ENCODE measurements at regions not wholly inside any gene's neighbourhood (a gene's known extent, or its start where the extent isn't known, plus 50 kb on each side); places are given as distances from the start of the nearest gene placed in this dataset.
"Not testable (repeated sequence)": the region's sequence is repeated elsewhere in the genome, so short reads cannot be mapped to it uniquely, and the experiment has no call there.

DNA sequence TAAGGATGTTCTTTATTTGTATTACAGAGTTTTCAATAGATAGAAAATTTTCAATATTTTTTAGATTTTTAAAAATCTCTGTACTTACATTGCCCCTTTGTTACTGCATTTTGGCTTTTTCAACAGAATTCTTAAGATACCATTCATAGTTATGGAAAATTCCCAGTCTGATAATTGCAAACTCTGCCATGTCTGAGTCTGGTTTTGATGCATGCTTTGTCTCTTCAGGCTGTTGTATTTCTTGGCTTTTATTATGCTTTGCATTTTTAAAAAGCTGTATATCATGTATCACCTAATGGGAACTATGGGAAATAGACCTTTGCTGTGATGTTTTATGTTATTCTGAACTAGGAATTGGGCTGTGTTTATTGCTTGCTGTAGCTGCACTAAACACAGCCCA is 898.9 kb upstream of the ADGRB3 start:
- ATAC-seq, result no peak

DNA sequence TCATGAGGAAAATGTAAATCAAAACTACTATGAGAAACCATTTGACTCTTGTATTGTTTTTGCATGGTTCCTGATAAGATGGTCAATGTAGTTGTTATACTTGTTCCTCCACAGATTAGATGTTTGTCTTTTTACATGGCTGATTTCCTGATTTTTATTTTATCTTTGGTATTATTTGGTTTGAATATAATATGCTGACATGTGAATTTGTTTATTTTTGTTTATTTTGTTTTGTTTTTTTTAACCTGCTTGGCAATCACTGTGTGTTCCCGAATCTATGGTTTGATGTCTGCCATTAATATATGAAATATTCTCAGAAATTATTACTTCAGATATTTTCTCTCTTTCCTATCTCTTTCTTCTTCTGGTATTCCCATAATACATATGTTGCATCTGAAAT is 899.5 kb upstream of the ADGRB3 start:
- ATAC-seq, result no peak

DNA sequence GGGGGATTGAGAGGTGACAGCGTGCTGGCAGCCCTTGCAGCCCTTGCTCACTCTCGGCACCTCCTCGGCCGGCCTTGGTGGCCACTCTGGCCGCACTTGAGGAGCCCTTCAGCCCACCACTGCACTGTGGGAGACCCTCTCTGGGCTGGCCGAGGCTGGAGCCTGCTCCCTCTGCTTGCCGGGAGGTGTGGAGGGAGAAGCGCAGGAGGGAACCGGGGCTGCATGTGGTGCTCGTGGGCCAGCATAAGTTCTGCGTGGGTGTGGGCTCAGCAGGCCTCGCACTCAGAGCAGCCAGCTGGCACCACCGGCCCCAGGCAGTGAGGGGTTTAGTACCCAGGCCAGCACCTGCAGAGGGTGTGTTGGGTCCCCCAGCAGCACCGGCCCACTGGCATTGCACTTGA is 912.2 kb upstream of the ADGRB3 start:
- ATAC-seq, result peak in 1 of 2 donors; percentile 13

DNA sequence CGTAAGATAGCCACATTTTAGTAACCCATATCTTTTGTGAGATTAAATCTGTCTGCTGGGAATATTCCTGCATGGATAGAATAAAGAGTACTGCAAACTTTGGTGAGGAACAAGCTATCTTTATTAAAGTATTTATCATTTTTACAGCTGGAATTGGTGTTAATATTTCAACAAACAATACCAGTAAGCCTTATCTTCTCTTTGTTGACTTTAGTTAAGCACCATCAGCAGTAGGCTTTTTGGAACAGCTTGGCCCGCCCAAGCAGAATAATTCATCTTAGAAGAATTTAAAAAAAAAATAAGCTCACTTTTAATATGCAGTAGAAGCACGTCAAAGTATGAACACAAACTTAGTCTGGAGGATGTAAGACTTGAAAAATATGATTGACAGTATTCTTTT is 917.8 kb upstream of the ADGRB3 start:
- no peak for ATAC-seq

DNA sequence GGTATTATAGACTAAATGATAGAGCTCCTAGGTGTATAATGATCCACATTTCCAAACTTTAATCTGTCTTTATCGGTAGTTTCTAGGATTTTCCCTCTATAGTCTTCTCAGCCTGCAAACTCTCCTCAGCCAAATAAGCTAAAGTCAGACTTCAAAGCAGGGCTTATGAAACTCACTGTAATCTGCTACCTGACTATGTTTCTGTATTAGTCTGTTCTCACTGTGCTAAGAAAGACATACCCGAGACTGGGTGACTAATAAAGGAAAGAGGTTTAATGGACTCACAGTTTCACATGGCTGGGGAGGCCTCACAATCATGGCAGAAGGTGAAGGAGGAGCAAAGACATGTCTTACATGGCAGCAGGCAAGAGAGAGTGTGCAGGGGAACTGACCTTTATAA is 928.7 kb upstream of the ADGRB3 start:
- no peak for ATAC-seq

DNA sequence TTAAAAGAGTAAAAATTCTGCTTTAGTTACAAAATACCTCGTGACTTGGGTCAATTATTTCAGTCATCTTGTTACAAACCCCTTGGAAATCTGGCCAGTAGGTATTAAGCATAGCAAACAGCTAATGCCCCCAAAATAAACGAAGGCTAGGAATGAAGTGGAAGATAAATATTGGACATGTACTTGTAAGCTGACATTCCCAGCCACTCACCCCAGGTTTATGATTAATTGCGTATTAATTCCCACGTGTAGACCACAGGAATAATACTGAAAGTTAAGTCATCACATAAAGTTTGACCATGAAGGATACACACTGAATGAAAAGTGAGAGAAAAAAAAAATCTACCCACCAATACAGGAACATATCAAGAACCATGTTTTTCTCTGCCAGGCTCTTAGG is 936.5 kb upstream of the ADGRB3 start:
- no peak for ATAC-seq

DNA sequence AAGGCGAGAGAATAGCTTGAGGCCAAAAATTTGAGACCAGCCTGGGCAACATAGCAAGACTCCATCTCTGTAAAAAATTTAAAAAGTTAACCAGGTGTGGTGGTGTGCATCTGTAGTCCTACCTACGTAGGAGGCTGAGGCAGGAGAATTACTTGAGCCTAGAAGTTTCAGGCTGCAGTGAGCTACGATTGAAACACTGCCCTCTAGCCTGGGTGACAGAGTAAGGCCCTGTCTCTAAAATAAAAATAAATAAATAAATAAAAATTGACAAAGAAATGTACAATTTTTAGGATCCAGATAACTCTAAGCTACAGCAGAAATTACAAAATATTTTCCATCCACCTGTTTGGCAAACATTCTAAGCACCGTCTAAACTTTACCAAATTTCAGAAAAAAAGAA is 941.0 kb upstream of the ADGRB3 start:
- no peak for ATAC-seq

DNA sequence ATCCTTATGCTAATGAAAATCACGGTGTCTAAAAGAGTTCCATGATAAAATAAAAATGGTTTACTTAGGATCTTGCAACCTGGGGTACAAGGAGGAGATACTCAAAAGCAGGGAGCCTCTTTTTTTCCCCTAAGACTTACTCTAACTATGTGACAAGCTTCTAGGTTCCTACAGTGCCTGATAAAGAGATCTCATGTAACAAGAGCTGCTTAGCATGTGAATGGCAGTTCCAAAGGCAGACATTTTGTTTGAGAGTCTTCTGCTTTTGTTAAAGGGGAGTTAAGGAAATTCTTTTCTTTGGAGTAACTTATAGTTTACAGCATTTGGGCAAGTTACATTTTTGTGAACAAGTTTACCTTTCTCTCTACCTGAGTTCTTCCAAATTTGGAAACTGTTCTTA is 945.8 kb upstream of the ADGRB3 start:
- ATAC-seq, result no peak

DNA sequence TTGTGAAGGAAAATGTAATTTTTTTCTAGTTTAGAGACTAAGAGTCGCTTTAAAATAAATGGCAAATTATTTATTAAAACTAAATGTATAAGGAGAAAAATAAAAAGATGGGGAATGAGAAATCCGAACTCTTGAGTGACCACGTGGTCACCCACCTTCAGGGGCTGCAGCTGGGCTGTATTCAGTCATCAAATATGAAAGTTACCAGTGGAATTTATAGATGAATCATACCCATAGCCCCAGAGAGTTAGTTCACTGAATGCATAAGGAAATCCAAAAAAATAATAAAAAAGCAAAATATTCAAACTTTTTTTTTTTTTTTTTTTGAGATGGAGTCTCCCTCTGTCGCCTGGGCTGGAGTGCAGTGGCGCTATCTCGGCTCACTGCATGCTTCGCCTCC is 947.7 kb upstream of the ADGRB3 start:
- no peak for ATAC-seq

DNA sequence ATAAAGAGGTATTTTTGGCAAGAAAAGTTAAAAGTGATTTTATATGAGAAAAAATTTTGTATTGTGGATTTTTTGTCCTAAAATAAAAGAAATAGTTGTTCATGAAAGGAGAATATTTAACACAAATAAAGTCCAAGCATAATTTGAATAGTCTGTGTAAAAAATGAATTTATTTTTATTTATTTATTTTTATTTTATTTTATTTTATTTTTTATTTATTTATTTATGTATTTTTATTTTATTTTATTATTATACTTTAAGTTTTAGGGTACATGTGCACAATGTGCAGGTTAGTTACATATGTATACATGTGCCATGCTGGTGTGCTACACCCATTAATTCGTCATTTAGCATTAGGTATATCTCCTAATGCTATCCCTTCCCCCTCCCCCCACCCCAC is 948.9 kb upstream of the ADGRB3 start:
- not testable (repeated sequence) for ATAC-seq

DNA sequence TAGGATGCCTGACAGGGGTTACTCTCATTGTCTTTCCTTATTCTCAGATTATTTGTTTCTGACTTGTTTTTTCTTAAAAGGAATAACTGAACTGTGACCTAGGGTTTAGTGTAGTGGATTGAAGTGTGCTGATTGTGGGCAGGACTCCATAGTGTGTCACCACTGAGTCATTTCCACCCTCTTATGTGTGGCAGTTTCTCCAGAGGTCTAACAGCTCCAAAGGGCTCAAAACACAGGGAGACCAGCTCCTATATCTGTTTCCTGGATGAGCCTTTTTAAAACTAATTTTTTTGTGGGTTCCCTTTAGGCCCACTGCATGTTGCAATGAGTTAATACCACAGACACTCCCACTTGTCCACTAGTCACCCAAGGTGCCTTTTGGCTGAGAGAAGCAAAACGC is 951.1 kb upstream of the ADGRB3 start:
- ATAC-seq, result no peak

DNA sequence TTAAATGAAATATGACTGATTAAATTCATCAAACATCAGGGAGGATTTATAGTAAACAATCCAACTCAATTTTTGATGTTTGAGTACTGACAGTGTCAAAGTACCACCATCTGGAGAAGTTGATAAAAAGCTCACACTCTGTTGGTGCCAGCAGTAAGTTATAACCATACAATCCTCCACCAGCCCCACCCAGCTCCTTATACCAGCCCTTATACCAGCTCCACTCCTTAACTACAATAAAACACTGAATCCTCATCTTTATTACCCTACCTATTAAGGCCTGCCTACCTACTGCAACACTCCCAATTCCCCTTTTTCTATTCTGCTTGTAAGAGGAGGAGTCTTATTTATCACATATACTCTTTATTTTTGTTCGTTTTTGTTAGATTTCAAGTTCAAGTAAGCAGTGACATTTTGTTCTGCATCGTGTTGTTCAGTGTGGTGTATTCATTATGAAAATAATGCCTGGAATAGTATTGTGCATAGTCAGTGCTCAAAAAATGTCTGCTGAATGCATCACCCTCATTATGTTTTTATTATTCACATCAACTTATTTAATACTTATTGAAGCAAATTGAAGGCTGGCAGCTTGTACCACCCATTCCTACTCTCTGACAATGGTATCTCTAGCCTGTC is 954.7 kb upstream of the ADGRB3 start:
- ATAC-seq, result no peak

DNA sequence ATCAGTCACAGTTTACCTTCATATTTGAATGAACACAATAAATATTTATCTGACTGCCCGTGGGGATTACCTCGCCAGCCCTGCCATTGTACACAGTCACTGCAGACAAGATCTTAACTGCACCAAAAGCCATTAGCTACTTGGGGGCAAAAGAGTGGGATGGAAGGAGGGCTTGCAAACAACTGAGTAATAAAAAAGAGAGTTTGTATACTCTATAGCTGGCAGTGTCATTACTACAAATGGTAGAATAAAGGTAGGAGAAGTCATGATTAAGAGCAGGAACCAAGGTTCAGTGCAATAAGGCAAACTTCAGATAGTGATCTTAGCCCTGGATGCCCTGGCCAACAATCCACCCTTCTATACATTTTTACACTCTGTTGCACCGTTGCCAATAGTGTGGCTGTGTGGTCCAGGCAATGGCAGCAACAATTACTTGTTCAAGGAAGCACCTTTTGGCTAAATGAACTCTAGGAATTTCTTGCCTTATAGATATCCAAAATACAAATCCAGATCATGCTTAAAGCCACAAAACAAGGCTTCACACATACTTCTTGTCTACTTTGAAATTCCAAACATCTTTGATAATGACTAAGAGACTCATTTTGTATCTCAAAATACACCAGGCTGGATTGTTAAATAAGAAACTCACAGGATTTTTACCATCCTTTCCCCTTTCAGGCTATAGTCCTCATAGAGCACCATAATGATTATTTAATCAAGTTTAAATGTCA is 955.4 kb upstream of the ADGRB3 start:
- ATAC-seq, result no peak

DNA sequence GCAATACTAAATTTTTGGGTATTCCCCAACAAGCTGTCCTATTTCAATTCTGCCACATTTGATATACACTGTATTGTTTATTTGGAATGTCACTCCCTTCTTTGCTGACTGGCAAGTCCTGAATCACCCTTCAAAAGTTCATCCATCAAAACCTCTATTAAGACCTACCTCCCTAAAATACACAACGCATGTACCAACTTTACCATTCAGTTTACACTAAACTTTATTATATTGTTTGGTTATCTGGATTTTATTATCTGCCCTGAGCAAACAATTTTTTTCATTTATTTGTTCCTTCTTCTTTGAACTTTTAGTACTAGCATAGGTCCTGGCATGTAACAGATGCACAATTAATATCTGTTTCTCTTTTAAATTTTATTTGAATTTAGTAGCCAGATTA is 958.2 kb upstream of the ADGRB3 start:
- no peak for ATAC-seq

DNA sequence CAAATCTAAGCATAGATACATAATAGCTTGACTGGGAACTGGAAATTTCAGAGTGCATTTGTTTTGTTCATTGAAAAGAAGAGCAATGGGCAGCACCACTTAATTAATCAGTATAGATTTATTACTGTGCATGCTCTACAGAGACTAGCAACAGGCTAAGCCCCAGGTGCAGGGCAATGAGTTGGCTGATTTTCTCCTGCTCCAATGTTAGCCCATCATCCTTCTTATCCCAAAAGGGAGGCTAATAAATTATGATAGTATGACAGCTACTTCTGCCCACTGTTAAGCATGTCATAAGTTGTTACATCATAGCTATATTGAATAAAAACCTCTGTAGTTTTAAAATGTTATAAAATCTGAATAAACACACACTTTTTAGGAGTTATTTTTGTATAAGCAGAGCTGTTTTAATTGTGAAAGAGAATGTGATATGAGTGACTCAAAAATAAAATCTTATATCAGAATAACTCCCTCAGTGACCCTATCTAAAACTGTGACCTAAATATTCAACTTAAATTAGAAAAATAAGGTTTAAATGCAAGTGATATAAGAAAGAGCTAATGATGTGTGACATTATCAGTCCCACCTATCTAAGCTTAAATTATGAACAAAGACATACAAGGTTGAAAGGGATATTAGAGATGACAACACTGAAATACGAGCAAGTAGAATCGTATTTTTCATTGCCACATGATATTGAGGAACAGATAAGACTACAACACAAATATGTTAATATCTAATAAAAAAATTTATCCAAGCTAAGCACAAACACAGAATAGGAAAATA is 967.3 kb upstream of the ADGRB3 start:
- no peak for ATAC-seq

DNA sequence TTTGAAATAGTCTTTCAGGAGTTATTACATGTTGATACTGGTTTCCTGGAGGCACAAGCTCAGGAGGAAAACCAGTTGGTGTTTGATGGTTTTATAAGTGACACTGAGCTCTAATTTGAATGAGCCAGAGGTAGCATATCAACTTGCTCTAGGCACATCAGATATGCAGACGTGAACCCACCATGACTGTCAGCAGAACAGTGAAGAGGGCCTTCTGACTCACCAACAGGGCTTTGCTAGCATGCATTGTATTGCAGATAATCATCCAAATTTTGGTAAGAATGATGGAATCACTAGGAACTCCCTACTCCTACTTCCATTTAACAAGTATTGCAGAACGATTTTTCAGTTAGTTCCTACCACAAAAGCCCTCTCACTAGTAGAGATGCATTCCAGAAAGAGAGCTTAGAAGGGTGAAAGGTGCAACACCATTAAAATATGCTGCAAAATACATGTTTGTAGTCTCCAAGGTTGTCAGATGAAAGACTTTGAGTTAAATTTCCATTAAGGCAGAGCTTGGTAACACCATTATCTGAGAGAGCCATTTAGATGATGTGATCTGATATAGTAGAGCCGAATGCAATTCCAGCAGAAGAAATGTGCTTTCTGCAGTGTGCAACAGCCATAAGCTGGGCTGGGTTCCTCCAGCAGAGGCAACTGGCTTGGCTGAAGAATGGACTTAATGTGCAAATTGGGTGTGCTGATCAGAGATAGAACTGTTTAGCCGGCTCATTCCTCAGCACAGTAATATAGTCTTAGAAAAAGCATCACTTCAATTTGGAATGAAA is 968.7 kb upstream of the ADGRB3 start:
- ATAC-seq, result no peak

DNA sequence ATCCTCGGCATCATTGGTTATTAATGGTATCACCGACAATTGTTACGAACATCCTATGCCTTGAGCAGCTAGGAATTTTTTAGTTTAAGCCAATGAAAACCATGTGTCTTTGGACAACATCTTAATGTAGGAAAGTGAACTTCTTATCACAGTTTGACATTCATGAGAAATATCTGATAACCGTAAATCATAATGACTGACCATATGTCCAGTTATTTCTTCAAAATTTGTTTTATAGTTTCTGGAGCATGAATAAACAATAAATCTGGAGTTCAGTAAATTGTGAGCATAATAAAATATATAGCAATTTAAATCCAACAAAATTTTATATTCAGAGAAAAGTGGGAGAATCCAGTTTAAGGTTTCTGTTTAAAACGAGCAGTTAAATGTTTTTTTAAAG is 970.1 kb upstream of the ADGRB3 start:
- no peak for ATAC-seq

DNA sequence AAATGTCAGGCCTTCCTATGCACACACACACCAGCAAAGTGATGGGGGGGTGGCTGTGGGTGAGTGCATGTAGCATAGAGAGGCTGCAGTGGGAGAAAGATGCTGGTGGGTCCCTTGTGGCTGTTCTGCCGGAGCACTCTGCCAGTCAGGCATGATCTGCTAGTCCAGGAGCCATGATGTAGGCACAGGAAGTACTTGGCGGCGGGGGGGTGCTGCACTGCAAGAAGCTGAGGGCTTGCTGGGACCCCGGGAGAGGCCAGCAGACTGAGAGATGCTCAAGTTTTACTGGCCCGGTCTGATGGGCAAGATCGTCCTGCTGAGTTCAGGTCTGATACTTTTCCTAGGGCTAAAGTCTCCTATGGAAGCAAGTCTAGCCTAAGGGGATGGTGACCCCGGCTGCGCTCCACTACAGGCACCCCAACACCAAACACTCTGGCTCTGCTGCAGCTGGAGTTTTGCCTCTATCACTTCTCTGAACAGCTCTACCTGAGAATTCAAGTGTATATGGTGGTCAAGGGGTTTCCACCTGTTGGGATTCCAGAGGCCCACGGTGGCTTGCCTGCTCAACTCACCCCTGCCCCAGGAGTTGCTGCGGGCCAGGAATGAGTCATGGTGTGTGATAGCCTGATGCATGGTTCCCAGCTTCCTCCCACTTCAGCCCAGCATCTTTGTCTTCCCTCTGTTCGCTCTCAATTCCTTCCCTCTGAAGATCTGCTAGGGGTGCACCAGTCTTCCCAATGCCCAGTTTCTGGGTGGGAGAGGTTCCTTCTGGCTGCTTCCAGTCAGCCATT is 971.8 kb upstream of the ADGRB3 start:
- no peak for ATAC-seq

DNA sequence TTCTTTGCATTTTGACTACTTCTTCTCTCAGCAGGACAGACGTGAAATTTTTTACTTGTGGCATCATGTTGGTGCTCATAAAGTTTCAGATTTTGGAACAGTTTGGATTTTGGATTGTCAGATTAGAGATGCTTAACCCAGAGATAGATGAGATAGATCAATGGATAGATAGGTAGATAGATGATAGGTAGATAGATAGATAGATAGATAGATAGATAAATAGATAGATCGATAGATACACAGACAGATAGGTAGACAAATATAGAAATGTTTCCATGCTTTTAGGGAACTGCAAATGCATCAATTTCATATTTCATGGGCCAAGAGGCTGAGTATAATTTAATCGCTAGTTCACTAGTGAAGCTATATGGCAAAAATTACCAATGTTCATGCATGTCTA is 981.5 kb upstream of the ADGRB3 start:
- no peak for ATAC-seq

DNA sequence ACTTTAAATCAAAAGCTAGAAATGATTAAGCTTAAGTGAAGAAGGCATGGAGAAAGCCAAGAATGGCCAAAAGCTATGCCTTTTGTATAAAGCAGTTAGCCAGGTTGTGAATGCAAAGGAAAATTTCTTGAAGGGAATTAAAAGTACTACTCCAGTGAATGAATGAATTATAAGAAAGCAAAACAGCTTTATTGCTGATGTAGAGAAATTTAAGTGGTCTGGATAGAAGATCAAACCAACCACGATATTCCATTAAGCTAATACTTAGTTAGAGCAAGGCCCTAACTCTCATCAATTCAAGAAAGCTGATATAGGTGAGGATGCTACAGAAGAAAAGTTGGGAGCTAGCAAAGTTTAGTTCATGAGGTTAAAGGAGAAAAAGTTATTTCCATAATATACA is 988.5 kb upstream of the ADGRB3 start:
- ATAC-seq, result no peak

DNA sequence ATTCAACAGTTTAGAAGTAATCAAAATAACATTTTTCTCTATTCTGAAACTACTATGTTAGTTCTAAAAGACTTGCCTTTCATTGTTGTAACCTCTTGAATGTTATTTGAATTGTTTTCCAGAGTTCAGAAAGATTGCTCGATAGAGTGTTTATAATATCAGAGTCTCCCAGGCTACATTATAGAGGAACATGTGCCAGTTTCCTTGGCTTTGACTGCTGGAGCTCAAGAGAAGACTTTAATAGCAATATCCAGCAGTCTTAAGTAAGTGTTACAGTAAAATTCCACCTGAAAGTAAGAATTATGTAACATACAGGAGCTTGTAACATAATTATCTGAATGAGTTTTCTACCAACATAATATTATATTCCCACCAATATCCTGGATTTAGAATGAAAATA is 991.8 kb upstream of the ADGRB3 start:
- ATAC-seq, result no peak

DNA sequence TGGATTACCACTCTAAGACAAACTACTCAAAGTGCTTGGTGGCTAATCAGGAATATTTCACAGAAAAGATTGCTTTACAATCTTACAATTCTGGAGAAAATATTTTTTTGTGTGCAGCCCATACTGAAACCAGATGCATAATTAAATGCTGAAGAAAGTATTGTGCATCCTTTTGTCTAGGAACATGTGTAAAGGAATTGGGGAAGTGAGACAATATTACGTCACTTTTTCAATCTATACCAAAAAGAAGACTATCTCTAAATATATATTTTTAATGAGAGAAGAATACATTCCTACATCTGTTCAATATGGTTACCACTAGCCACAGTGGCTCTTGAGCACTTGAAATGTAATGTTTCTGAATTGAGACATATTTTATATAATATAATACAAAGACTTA is 992.5 kb upstream of the ADGRB3 start:
- ATAC-seq, result no peak

Measured in activated CD4-positive, CD25-positive, alpha-beta regulatory T cell treated with anti-CD3 and anti-CD28 coated beads, Interleukin-2, amount 50 U/mL, for 24 hours (primary cell).